Upper lobe of left lung (tissue), 4 donors: ENCODE measurements at regions not wholly inside any gene's neighbourhood (a gene's known extent, or its start where the extent isn't known, plus 50 kb on each side); places are given as distances from the start of the nearest gene placed in this dataset.

Source experiments
- EP300 ChIP-seq, 4 donors: sonication (generic); formaldehyde crosslinking; IDR thresholded peaks; one replicate each; pipeline ENCODE4 v1.5.1; 2017; ENCODE audit warnings: antibody characterized with exemption in 4 of 4, control low read depth in 2 of 4
- POLR2A ChIP-seq, 4 donors: fragments of 450-650 bp; IDR thresholded peaks; one replicate each; pipeline ENCODE4 v1.5.1; 2016 to 2017; ENCODE audit warnings: antibody characterized with exemption in 4 of 4, mild to moderate bottlenecking in 2 of 4
- POLR2AphosphoS5 ChIP-seq, 2 donors: sonication (generic); formaldehyde crosslinking; IDR thresholded peaks; one replicate each; pipeline ENCODE4 v1.5.1; 2017; ENCODE audit warnings: antibody characterized with exemption in 2 of 2
- TF ChIP-seq, protein P1 (sequence below), 6 experiments: fragments of 450-650 bp in 4 of 6; fragments of 200-600 bp in 2 of 6; sonication (generic) in 2 of 6; IDR thresholded peaks; one replicate each; pipeline ENCODE4 v1.5.1; 2016 to 2019; ENCODE audit warnings: antibody characterized with exemption in 6 of 6

DNA sequence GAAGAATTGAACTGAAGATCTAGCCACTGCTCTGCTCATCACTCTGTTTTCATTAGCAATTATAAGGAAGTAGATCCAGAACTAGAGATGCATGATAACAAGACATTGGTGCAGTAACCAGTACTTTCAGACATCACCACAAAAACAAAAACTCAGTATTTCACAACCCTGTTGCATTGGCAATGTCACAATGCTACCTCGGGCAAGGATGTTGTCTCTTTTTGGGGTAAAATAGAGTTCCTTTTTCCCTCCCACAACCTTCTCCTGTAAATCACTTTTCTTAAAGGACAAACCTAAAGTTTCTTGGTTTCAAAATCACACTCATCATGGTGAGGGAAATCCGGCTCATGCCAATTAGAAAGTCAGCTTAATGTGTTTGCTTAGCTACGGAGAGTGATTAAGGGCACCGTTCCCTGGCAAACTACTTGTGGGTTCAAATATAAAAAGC is 420.1 kb upstream of the MEF2C start:
- TF ChIP-seq, protein P1, sequence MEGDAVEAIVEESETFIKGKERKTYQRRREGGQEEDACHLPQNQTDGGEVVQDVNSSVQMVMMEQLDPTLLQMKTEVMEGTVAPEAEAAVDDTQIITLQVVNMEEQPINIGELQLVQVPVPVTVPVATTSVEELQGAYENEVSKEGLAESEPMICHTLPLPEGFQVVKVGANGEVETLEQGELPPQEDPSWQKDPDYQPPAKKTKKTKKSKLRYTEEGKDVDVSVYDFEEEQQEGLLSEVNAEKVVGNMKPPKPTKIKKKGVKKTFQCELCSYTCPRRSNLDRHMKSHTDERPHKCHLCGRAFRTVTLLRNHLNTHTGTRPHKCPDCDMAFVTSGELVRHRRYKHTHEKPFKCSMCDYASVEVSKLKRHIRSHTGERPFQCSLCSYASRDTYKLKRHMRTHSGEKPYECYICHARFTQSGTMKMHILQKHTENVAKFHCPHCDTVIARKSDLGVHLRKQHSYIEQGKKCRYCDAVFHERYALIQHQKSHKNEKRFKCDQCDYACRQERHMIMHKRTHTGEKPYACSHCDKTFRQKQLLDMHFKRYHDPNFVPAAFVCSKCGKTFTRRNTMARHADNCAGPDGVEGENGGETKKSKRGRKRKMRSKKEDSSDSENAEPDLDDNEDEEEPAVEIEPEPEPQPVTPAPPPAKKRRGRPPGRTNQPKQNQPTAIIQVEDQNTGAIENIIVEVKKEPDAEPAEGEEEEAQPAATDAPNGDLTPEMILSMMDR (IDR thresholded peaks at IDR 0.05): no peak
- TF ChIP-seq POLR2A (IDR thresholded peaks at IDR 0.05) (no peak), POLR2AphosphoS5 (IDR thresholded peaks at IDR 0.05) (no peak), EP300 (IDR thresholded peaks at IDR 0.05) (no peak)
